ENCODE measurements at regions not wholly inside any gene's neighbourhood (a gene's known extent, or its start where the extent isn't known, plus 50 kb on each side); places are given as distances from the start of the nearest gene placed in this dataset.

DNA sequence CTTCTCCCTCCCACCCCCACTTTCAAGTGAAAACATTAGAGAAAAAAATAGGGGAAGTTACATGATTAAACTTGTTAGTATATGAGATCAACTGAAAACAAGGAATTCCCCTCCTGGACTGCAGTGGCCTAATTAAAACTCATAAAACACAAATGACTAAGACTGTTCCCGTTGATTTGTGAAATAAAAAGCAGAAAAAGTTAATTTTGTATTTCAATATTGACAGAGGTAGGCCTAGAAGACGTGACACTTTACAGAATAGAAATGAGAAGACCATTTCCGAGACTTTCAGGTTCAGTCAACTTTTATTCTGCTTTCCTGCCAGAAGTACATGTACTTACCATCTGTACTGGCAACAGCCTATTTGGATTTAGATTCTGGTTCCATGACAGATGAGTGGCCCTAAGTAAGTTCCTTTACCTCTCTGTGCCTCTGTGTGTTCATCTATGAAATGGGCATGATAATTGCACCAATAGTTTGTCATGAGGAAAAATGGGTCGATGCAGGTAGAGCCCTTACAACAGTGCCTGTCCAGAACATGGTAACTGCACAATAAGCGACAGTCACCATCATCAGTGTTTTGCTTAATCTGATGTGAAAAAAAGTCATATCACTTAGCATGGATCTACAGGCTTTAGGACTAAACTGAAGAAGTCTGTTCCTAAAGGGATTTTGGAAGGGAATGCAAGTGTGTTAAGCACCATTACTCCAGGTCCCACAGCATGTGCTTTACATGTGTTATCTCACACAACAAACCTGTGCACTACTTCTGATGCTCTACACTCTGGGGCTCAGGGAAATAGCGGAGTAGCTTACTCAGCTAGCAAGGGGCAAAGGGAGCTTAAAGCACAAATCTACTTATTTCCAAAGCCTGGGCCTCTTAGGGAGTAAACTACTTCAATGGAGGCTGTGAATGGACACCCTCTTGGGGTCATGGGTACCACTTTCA lies 562.3 kb upstream of the DIPK2B start:
- in situ Hi-C loops (cut with MboI; ENCODE audit: low sequenced_read_pairs) = loop anchor here (25.0 kb wide), 1 partner anchor 251 kb away; no protein-coding TSS in a partner anchor

GRCh38 chrX:45761920-45762319 lies 561.2 kb upstream of the DIPK2B start:
- in situ Hi-C loops (cut with MboI; ENCODE audit: low sequenced_read_pairs) = loop anchor here (25.0 kb wide), 1 partner anchor 250 kb away; no protein-coding TSS in a partner anchor

DNA sequence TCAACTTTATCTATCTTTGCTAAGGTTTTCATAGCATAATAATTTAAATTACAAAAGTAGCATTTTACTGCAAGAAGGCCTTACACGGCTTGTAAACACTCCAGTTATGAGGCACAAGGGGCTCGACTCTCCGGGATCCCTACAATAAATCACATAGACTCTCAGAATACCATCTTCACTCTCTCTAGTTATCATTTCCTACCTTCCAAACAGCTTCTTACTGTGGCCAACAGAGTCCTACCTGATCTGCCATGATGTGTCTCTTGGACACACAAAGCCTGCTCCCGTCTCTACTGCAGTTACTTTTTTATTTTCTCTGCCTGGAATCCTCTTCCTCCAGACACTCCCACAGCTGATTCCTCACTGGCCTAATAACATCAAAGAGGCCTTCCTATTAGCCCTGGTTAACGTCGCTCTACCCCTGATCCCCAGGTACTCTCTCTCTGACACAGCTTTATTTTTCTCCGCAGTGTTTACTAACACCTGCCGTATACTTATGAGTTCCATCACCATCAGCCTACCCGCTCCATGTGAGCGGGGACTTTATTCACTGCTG lies 559.6 kb upstream of the DIPK2B start:
- in situ Hi-C loops (cut with MboI; ENCODE audit: low sequenced_read_pairs) = loop anchor here (25.0 kb wide), 1 partner anchor 248 kb away; no protein-coding TSS in a partner anchor

DNA sequence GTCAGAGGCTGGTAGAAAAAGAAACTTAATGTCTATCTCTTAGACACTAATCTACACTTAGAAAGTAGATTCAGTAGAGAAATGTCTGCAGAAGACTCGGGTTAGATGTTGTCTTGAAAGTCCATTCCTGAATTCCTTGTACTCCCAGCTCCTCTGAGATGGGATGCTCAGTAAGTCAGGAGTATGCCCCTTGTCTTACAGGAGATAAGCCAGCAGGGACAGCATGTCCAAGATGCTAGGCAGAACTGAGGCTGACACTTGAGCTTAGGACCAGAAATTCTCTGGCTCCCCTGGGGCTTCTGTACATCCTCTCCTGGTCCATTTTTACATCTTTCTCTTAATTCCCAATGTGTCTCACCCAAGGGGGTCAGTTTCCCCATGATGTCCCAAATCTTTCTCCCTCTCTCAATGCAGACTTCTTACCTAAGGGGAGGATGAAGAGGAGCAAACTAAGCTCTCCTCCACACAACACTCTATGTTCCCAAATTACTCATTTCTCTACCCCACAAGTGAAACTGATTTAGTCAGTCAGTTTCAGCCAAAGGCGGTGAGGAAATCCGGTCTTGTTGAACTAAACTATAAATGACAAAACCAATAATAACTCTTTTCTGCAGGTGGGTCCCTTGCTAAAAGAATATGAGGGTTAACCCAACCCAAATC lies 558.2 kb upstream of the DIPK2B start:
- in situ Hi-C loops (cut with MboI; ENCODE audit: low sequenced_read_pairs) = loop anchor here (25.0 kb wide), 1 partner anchor 247 kb away; no protein-coding TSS in a partner anchor

GRCh38 chrX:45758319-45758718 lies 557.6 kb upstream of the DIPK2B start:
- in situ Hi-C loops (cut with MboI; ENCODE audit: low sequenced_read_pairs) = loop anchor here (25.0 kb wide), 1 partner anchor 246 kb away; no protein-coding TSS in a partner anchor

- in situ Hi-C loops (cut with MboI; ENCODE audit: low sequenced_read_pairs) = loop anchor here (25.0 kb wide), 1 partner anchor 245 kb away; no protein-coding TSS in a partner anchor
Observed at GRCh38 chrX:45757272-45757671, 556.6 kb upstream of the DIPK2B start.

DNA sequence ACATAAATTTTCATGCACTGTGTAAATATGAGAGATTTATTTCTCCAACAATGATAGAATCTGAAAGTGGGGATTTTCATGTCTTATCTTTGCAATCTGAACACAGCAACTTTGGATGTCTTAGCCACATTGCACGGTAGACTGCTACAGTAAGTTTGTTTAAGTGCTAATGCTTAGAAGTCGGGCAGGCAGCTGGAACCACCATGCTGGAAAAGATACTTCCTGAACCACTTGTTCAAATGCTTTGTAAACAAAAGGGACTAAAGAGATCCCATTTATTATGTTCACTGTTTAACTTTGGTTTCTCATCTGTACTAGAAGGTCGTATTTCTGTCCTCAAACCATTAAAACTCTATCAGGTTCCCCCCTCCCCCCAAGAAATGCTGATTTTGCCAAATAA lies 555.9 kb upstream of the DIPK2B start:
- in situ Hi-C loops (cut with MboI; ENCODE audit: low sequenced_read_pairs) = loop anchor here (25.0 kb wide), 1 partner anchor 244 kb away; no protein-coding TSS in a partner anchor

DNA sequence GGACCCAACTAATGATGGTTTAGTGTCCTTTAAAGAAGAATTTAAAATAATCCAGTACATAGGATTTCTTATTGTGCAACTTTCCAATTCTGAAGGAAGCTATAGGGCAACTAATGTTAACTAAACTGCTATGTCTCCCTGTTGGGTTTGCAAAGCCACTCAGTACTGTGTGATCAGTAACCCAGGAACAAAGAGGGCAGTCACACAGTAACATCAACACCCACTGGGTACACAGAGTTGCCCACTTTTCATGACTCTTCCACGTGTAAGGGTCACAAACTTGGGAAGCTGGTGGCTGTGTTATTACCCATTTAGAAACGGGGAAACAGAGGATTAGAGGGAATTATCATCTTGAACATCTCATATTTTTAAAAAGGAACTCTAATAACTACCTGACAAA lies 555.0 kb upstream of the DIPK2B start:
- in situ Hi-C loops (cut with MboI; ENCODE audit: low sequenced_read_pairs) = loop anchor here (25.0 kb wide), 1 partner anchor 243 kb away; no protein-coding TSS in a partner anchor

- in situ Hi-C loops (cut with MboI; ENCODE audit: low sequenced_read_pairs) = loop anchor here (25.0 kb wide), 1 partner anchor 239 kb away; no protein-coding TSS in a partner anchor
Observed at GRCh38 chrX:45751156-45751555, 550.5 kb upstream of the DIPK2B start.

DNA sequence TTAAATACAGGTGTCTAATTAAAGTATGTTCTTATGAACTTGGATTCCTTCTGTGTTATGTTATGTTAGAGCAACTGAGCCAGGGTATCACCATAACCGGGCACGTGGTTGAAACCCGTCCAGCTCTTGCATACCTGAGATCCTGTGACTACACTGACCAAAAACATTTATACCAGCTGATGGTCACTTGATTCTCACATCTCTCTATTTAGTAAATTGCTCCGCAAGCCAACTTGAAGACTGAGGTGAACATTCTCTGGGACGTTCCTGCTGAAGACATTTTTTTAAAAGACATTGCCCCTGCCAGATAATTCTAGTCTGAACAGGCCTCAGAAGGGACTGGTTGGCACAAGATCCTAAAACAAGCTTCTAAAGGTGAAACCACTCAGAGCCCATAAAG lies 550.0 kb upstream of the DIPK2B start:
- in situ Hi-C loops (cut with MboI; ENCODE audit: low sequenced_read_pairs) = loop anchor here (25.0 kb wide), 1 partner anchor 238 kb away; no protein-coding TSS in a partner anchor

GRCh38 chrX:45749375-45749774 lies 548.7 kb upstream of the DIPK2B start:
- in situ Hi-C loops (cut with MboI; ENCODE audit: low sequenced_read_pairs) = no loop called here

GRCh38 chrX:45748369-45748774 lies 547.7 kb upstream of the DIPK2B start:
- in situ Hi-C loops (cut with MboI; ENCODE audit: low sequenced_read_pairs) = no loop called here

DNA sequence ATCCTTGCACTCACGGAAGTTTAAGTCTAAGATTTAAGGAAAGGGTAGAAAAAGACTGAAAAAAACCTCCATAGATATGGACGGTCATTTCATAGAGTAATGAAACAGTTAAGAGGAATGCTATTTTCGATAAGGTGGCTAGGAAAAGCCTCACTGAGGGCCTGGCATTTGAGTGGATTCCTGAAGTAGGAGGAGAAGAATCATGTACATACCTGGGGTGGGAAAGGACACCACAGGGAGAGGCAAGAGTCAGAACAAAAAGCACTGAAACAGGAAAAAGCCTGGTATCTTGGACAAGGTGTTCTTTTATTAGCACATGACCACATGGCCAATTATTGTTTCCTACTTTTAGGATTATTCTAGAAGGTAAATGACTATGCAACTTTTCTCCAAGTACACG lies 547.2 kb upstream of the DIPK2B start:
- in situ Hi-C loops (cut with MboI; ENCODE audit: low sequenced_read_pairs) = no loop called here

- in situ Hi-C loops (cut with MboI; ENCODE audit: low sequenced_read_pairs) = no loop called here
Observed at GRCh38 chrX:45745479-45745878, 544.8 kb upstream of the DIPK2B start.

DNA sequence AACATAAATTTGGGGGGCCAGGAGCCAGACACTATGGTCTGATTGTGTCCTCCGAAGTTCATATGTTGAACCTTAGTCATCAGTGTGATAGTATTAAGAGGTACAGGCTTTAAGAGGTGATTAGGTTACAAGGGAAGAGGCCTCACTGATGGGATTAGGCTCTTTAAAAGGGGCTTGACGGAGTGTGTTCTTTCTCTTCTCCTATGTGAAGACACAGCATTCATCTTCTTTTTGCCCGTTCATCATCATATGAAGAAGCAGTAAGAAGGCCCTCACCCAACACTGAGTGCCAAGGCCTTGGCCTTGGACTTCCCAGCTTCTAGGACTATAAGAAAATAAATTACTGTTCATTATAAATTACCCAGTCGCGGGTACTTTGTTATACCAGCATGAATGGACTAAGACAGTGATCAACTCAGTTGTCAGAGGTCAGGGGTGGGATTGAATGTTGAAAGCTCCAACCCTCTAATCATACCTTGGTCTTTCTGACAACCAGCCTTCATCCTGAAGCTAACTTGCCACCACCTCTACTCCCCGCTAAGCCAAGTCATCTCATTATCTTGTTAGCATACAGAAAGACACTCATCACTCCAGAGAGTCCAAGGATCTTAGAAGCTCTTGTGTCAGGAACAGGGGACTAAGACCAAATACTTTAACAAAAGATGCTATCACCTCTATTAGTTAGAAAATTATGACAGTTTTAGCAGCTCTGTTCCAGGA lies 543.4 kb upstream of the DIPK2B start:
- in situ Hi-C loops (cut with MboI; ENCODE audit: low sequenced_read_pairs) = no loop called here

- in situ Hi-C loops (cut with MboI; ENCODE audit: low sequenced_read_pairs) = no loop called here
Observed at GRCh38 chrX:45743081-45743533, 542.4 kb upstream of the DIPK2B start.

DNA sequence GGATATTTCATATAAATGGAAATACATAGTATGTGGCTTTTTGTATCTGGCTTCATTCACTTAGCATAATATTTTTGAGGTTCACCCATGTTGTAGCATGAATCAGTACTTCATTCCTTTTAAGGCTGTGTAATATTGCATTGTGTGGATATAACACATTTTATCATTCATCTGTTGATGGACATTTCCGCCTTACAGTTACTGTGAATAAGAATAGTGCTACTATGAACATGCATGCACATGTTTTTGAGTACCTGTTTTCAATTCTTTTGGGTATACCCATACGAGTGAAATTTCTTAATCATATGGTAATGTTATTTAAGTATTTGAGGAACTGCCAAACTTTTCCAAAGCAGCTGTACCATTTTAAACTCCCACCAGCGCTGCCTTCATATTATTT lies 539.6 kb upstream of the DIPK2B start:
- in situ Hi-C loops (cut with MboI; ENCODE audit: low sequenced_read_pairs) = no loop called here

DNA sequence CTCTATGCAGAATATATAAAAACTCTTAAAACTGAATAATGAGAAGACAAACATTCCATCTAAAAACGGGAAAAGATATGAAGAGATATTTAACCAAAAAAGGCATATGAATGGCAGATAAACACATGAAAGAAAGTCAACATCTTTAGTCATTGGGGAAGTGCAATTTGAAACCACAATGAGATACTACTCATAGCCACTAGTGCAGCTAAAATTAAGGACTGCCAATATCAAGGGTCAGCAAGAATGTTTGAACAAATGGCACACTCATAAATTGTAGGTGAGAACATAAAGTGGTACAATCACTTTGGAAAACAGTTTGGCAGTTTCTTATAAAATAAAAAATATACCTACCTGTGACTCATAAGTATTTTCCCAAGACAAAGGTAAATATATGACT lies 534.9 kb upstream of the DIPK2B start:
- in situ Hi-C loops (cut with MboI; ENCODE audit: low sequenced_read_pairs) = no loop called here

DNA sequence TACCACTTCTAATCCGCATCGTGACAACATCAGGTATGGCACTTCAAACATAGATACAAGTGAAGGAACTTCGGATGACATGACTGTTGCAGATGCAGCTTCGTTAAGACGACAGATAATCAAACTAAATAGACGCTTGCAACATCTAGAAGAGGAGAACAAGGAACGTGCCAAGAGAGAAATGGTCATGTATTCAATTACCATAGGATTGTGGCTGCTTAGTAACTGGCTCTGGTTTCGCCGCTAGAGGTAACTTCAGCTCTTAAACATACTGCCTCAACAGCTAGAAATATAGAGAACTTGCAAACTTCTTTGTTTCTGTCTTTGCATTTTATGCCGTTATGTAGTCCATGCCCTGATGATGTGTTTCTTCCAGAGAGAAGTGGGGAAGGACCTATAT lies 530.8 kb upstream of the DIPK2B start:
- in situ Hi-C loops (cut with MboI; ENCODE audit: low sequenced_read_pairs) = no loop called here

GRCh38 chrX:45727761-45728160 lies 527.1 kb upstream of the DIPK2B start:
- in situ Hi-C loops (cut with MboI; ENCODE audit: low sequenced_read_pairs) = no loop called here

Data from HL-60/S4 (cell line).